ACC112 (cell line): ENCODE measurements at regions not wholly inside any gene's neighbourhood (a gene's known extent, or its start where the extent isn't known, plus 50 kb on each side); places are given as distances from the start of the nearest gene placed in this dataset.
"Not testable (repeated sequence)": the region's sequence is repeated elsewhere in the genome, so short reads cannot be mapped to it uniquely, and the experiment has no call there.

Experiments
- H2AFZ ChIP-seq: fragments of 200-600 bp; sonication (generic); one replicate; pipeline ENCODE4 v1.6.0; 2017; ENCODE audit warnings: antibody characterized with exemption, low read length; ENCODE audit not compliant: unreplicated experiment
- H3K27ac ChIP-seq: fragments of 200-600 bp; sonication (generic); 2 replicates; pipeline ENCODE4 v1.5.1; 2014; ENCODE audit warnings: low read depth, mild to moderate bottlenecking, antibody characterized with exemption, low read length, moderate library complexity
- H3K27me3 ChIP-seq: fragments of 200-600 bp; sonication (generic); 2 replicates; pipeline ENCODE4 v1.6.1; 2014; ENCODE audit warnings: mild to moderate bottlenecking, antibody characterized with exemption, low read length, moderate library complexity, mixed read lengths; ENCODE audit not compliant: insufficient read depth
- H3K36me3 ChIP-seq: fragments of 200-600 bp; sonication (generic); 2 replicates; pipeline ENCODE4 v1.6.1; 2016; ENCODE audit warnings: mild to moderate bottlenecking, antibody characterized with exemption, low read length, moderate library complexity, mixed read lengths; ENCODE audit not compliant: insufficient read depth
- H3K4me1 ChIP-seq: fragments of 200-600 bp; sonication (generic); one replicate; pipeline ENCODE4 v1.6.1; 2016; ENCODE audit warnings: low read length, mixed read lengths; ENCODE audit not compliant: insufficient read depth, unreplicated experiment, control insufficient read depth
- H3K4me3 ChIP-seq: fragments of 200-600 bp; sonication (generic); 2 replicates; pipeline ENCODE4 v1.5.1; 2014; ENCODE audit warnings: mild to moderate bottlenecking, low read depth, low read length
- H3K79me2 ChIP-seq: fragments of 200-600 bp; sonication (generic); one replicate; pipeline ENCODE4 v1.6.0; 2016; ENCODE audit warnings: low read length; ENCODE audit not compliant: control insufficient read depth, unreplicated experiment, insufficient read depth

GRCh38 chr5:57358796-57359592, 123.6 kb downstream of the ACTBL2 start:
- H3K36me3 ChIP-seq, result no peaks in the 10 kb centered on the region

DNA sequence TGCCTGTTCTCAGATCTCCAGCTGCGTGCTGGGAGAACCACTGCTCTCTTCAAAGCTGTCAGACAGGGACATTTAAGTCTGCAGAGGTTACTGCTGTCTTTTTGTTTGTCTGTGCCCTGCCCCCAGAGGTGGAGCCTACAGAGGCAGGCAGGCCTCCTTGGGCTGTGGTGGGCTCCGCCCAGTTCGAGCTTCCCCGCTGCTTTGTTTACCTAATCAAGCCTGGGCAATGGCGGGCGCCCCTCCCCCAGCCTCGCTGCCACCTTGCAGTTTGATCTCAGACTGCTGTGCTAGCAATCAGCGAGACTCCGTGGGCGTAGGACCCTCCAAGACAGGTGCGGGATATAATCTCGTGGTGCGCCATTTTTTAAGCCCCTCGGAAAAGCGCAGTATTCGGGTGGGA, 125.8 kb downstream of the ACTBL2 start:
- not testable (repeated sequence) for H3K4me1 ChIP-seq, H3K27me3 ChIP-seq, H3K36me3 ChIP-seq, H2AFZ ChIP-seq, H3K27ac ChIP-seq, H3K4me3 ChIP-seq, H3K79me2 ChIP-seq

More at GRCh38 chr5:57358796-57359592, 123.6 kb downstream of the ACTBL2 start:
- Histone ChIP-seq H3K79me2 (no peaks in the 10 kb centered on the region), H3K27me3 (no peaks in the 10 kb centered on the region), H3K4me1 (no peaks in the 10 kb centered on the region), H3K4me3 (no peak overlapping the region), H3K27ac (no peak overlapping the region), H2AFZ (no peak overlapping the region)

DNA sequence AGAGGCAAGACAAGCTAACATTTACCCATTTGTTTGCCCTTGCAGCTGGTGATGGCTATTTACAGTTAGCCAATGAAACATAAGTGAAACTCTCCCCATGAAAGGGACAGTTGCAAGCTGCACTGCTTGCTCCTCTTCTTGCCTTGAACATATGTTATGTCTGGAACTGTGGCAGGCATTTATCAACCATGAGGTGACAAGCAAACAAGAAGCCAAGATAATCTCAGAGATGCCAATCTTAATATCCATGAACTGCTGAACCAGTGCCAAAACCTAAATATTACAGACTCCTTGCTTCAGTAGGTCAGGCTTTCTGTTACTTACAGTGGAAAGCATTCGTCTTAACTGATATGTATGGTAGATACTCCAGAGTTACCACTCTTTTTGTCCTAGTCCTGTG, 133.4 kb downstream of the ACTBL2 start:
- no peaks in the 10 kb centered on the region for H3K27me3 ChIP-seq

GRCh38 chr5:57348376-57349140, 134.1 kb downstream of the ACTBL2 start:
- Histone ChIP-seq H3K27me3 (no peaks in the 10 kb centered on the region), H3K36me3 (no peaks in the 10 kb centered on the region), H3K4me3 (no peak overlapping the region), H3K27ac (no peak overlapping the region), H2AFZ (peak overlapping the region; percentile 7), H3K79me2 (no peaks in the 10 kb centered on the region), H3K4me1 (peaks cover 5% of the 10 kb centered on the region)

More for the DNA sequence above, 133.4 kb downstream of the ACTBL2 start:
- no peak overlapping the region for H3K27ac ChIP-seq
- H3K79me2 ChIP-seq, result no peaks in the 10 kb centered on the region
- no peak overlapping the region for H2AFZ ChIP-seq
- no peaks in the 10 kb centered on the region for H3K36me3 ChIP-seq
- H3K4me1 ChIP-seq, result peaks cover 5% of the 10 kb centered on the region
- H3K4me3 ChIP-seq, result no peak overlapping the region

- H3K4me1 ChIP-seq, result peaks cover 5% of the 10 kb centered on the region
- no peak overlapping the region for H3K4me3 ChIP-seq
- no peaks in the 10 kb centered on the region for H3K79me2 ChIP-seq
- H3K27me3 ChIP-seq, result no peaks in the 10 kb centered on the region
- H3K27ac ChIP-seq, result no peak overlapping the region
- no peak overlapping the region for H2AFZ ChIP-seq
- no peaks in the 10 kb centered on the region for H3K36me3 ChIP-seq
Measured at GRCh38 chr5:57346328-57346727, 136.3 kb downstream of the ACTBL2 start.

GRCh38 chr5:57341380-57341979, 141.1 kb downstream of the ACTBL2 start:
- H3K79me2 ChIP-seq, result no peaks in the 10 kb centered on the region
- H3K27ac ChIP-seq, result no peak overlapping the region
- peaks cover 6% of the 10 kb centered on the region for H3K4me1 ChIP-seq

GRCh38 chr5:57340681-57341080, 141.9 kb downstream of the ACTBL2 start:
- Histone ChIP-seq H2AFZ (no peak overlapping the region), H3K4me1 (peaks cover 8% of the 10 kb centered on the region), H3K4me3 (no peak overlapping the region), H3K79me2 (no peaks in the 10 kb centered on the region), H3K27ac (no peak overlapping the region), H3K27me3 (no peaks in the 10 kb centered on the region), H3K36me3 (no peaks in the 10 kb centered on the region)

More at GRCh38 chr5:57341380-57341979, 141.1 kb downstream of the ACTBL2 start:
- Histone ChIP-seq H3K4me3 (no peak overlapping the region), H3K36me3 (no peaks in the 10 kb centered on the region), H2AFZ (no peak overlapping the region), H3K27me3 (no peaks in the 10 kb centered on the region)

DNA sequence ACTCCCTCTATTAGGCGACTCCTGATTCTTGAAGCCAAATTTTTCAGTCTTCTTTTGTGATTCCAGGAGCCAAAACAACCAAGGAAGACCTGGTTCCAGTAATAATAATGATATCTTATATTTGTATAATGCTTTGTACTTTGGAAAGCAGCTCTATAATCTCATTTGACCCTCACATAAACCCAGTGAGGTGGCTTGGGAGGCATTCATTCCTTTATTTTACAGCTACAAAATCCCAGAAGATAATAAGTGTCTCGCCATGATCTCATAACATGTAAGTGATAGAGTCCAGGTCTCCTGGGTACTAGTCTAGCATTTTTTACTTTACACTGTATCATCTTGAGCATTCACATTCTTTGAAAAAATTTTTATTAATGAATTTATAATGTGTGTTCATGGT, 143.1 kb downstream of the ACTBL2 start:
- H3K4me3 ChIP-seq, result no peak overlapping the region
- no peak overlapping the region for H2AFZ ChIP-seq
- H3K4me1 ChIP-seq, result peaks cover 20% of the 10 kb centered on the region
- H3K27ac ChIP-seq, result no peak overlapping the region
- no peaks in the 10 kb centered on the region for H3K79me2 ChIP-seq
- no peaks in the 10 kb centered on the region for H3K36me3 ChIP-seq
- H3K27me3 ChIP-seq, result no peaks in the 10 kb centered on the region

DNA sequence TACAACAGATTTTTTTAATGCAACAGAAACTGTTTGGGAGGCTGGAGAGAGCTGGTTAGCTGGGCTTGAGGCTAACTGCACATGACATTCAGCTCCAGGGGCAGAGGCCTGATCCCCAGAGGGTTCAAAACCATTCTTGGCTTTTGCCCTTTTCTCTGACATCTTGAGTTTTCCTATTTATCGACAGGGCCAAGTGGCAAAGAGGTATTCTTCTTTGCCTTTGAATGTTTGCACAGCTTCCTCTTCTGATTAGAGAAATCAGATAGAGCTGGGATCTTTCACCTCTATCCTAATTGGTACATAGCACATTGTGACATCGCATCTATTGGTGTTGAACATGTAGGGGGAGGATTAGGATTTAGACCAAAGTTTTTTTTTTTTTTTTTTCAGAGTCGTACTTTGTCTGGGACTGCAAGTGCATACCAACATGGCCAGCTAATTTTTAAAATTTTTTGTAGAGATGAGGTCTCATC, 143.7 kb downstream of the ACTBL2 start:
- Histone ChIP-seq H3K27me3 (no peaks in the 10 kb centered on the region), H3K36me3 (no peaks in the 10 kb centered on the region), H3K27ac (no peak overlapping the region), H3K4me1 (peaks cover 24% of the 10 kb centered on the region), H2AFZ (no peak overlapping the region), H3K4me3 (no peak overlapping the region), H3K79me2 (no peaks in the 10 kb centered on the region)

DNA sequence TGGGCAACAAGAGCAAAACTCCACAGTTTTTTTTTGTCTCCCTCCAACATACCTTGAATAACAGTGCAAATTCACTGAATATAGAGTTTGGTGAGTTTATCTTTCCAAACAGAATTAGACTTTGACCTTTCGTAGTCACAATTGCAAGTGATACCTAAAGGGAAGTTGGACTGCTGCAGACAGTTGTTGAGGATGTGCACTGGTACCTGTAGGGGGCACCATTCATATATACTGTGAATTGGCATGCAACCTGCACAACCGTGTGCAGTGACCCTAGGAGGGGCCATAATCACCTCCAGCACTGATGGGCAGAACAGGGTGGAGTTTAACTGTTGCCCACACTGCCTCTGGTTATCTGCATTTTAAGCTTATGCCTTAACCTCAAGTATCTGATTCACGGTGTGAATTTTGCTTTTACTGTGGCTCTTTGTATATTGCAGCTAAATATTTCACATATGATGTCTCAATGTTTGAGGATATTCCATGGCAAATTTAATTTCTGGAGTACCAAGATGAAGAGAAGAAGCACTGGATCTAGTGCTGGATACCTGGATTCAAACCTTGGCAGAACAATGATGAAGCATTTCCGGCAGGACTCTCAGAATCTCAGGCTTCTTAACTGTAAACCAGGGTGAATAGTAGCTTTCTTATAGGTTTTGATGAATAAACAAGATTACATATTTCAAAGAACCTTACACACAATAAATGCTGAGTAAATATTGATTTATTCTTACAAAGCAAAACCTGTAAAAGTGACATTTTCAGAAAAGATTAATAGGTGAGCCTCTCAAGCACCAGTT, 144.3 kb downstream of the ACTBL2 start:
- H3K4me1 ChIP-seq, result peaks cover 24% of the 10 kb centered on the region
- no peak overlapping the region for H3K27ac ChIP-seq
- H2AFZ ChIP-seq, result no peak overlapping the region
- H3K27me3 ChIP-seq, result no peaks in the 10 kb centered on the region
- no peak overlapping the region for H3K4me3 ChIP-seq
- no peaks in the 10 kb centered on the region for H3K36me3 ChIP-seq
- H3K79me2 ChIP-seq, result no peaks in the 10 kb centered on the region
